ENCODE measurements at regions not wholly inside any gene's neighbourhood (a gene's known extent, or its start where the extent isn't known, plus 50 kb on each side); places are given as distances from the start of the nearest gene placed in this dataset.
"Not testable (repeated sequence)": the region's sequence is repeated elsewhere in the genome, so short reads cannot be mapped to it uniquely, and the experiment has no call there.

DNA sequence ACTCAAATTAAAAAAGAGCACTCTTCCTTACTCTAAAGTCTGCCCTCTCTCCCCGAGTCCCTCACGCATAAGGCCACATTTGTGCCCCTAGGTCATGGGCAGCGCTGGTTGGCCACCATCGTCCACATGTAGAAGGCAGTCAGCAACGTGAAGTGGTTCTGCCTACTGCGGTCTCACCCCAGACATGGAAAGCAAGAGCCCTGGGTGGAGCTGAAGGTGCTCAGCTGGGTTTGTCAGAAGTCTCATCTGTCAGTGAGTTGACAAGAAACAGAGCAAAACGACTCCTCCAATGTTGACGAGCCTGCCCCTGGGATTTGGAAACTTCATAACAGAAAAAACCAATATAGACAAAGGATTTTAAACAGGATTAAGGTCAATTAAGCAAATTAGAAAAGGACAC is 192.3 kb upstream of the PRSS58 start:
- no peak overlapping the region for H3K27ac ChIP-seq
- TF ChIP-seq, protein P1, sequence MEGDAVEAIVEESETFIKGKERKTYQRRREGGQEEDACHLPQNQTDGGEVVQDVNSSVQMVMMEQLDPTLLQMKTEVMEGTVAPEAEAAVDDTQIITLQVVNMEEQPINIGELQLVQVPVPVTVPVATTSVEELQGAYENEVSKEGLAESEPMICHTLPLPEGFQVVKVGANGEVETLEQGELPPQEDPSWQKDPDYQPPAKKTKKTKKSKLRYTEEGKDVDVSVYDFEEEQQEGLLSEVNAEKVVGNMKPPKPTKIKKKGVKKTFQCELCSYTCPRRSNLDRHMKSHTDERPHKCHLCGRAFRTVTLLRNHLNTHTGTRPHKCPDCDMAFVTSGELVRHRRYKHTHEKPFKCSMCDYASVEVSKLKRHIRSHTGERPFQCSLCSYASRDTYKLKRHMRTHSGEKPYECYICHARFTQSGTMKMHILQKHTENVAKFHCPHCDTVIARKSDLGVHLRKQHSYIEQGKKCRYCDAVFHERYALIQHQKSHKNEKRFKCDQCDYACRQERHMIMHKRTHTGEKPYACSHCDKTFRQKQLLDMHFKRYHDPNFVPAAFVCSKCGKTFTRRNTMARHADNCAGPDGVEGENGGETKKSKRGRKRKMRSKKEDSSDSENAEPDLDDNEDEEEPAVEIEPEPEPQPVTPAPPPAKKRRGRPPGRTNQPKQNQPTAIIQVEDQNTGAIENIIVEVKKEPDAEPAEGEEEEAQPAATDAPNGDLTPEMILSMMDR (IDR thresholded peaks at IDR 0.05) = no peak
- no peak for TF ChIP-seq POLR2A (IDR thresholded peaks at IDR 0.05)
- intact Hi-C loops (cut with DNase I; ENCODE audit: low total_unique reads) = no loop called here
- no peaks in the 10 kb centered on the region for H3K9me3 ChIP-seq
- H3K4me3 ChIP-seq = no peak overlapping the region
- no peak for DNase-seq
- H3K27me3 ChIP-seq = no peaks in the 10 kb centered on the region
- H3K4me1 ChIP-seq = no peaks in the 10 kb centered on the region
- no peaks in the 10 kb centered on the region for H3K36me3 ChIP-seq

DNA sequence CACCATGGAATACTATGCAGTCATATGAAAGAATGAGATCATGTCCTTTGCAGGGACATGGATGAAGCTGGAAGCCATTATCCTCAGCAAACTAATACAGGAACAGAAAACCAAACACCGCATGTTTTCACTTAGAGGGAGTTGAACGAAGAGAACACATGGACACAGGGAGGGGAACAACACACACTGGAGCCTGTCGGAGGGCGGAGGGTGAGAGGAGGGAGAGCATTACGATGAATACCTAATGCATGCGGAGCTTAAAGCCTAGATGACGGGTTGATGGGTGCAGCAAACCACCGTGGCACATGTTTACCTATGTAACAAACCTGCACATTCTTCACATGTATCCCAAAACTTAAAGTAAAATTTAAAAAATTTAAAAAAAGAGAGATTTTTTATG is 191.0 kb upstream of the PRSS58 start:
- H3K9me3 ChIP-seq; H3K36me3 ChIP-seq; H3K4me3 ChIP-seq; H3K4me1 ChIP-seq; H3K27ac ChIP-seq; DNase-seq; H3K27me3 ChIP-seq; intact Hi-C loops (cut with DNase I; ENCODE audit: low total_unique reads): not testable (repeated sequence)

DNA sequence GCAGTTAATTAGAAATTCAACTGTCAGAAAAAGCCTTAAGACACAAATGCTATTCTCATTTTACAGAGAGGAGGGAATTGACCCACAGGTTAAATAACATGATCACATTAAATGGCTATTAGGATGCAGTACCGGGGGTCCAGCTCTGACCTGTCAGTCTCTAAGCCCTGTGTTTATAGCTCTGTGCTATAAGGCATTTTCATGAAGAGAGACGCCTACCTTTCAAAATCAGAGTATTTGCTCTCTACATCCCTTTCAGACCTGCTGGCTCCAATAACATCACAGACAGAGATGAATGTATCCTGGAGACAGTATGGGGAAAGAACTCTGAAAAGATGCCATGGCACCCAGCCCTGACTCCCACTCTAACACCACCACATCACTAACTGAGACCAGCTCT is 189.9 kb upstream of the PRSS58 start:
- Histone ChIP-seq H3K27me3 (no peaks in the 10 kb centered on the region), H3K4me3 (no peak overlapping the region), H3K9me3 (no peaks in the 10 kb centered on the region), H3K36me3 (no peaks in the 10 kb centered on the region), H3K4me1 (no peaks in the 10 kb centered on the region), H3K27ac (no peak overlapping the region)
- TF ChIP-seq POLR2A (IDR thresholded peaks at IDR 0.05) = no peak
- TF ChIP-seq, protein P1 (IDR thresholded peaks at IDR 0.05) = no peak
- DNase-seq = no peak
- intact Hi-C loops (cut with DNase I; ENCODE audit: low total_unique reads) = no loop called here

DNA sequence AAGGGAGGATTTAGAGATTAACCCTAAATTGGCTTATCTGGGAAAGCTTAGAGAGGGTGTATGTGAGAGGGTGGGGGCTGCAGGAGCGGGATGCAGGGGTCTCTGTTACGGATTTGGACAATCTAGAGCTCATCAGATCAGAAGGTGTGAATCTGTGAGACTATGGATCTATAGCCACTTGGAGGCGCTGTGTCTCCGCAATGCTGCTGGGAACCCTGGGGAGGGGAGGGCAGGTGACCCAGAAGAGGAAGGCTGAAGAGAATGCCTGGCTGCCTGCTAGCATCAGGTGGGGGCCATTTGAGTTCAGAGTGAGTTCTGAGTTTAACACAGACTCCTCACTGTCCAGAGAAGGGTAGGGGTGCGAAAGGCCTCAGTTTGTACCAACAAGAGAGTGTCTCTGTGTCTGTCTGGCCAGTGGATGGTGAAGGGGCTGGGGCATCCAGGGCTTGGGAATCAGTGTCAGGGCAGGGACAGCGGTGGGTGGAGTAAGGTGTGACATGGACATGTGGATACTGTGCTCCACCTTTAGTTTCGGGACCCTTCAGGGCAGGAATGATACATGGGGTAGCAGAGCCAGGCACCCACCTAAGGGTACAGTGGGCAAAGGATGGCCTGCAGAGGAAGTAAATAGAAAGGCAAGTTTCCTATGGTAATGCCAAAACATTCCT is 187.3 kb upstream of the PRSS58 start:
- intact Hi-C loops (cut with DNase I; ENCODE audit: low total_unique reads) = no loop called here
- no peak overlapping the region for H3K4me3 ChIP-seq
- DNase-seq = no peak
- H3K9me3 ChIP-seq = no peaks in the 10 kb centered on the region
- no peak for TF ChIP-seq POLR2A (IDR thresholded peaks at IDR 0.05)
- TF ChIP-seq, protein P1 (IDR thresholded peaks at IDR 0.05) = no peak
- H3K36me3 ChIP-seq = no peaks in the 10 kb centered on the region
- no peaks in the 10 kb centered on the region for H3K27me3 ChIP-seq
- no peaks in the 10 kb centered on the region for H3K4me1 ChIP-seq
- H3K27ac ChIP-seq = no peak overlapping the region

DNA sequence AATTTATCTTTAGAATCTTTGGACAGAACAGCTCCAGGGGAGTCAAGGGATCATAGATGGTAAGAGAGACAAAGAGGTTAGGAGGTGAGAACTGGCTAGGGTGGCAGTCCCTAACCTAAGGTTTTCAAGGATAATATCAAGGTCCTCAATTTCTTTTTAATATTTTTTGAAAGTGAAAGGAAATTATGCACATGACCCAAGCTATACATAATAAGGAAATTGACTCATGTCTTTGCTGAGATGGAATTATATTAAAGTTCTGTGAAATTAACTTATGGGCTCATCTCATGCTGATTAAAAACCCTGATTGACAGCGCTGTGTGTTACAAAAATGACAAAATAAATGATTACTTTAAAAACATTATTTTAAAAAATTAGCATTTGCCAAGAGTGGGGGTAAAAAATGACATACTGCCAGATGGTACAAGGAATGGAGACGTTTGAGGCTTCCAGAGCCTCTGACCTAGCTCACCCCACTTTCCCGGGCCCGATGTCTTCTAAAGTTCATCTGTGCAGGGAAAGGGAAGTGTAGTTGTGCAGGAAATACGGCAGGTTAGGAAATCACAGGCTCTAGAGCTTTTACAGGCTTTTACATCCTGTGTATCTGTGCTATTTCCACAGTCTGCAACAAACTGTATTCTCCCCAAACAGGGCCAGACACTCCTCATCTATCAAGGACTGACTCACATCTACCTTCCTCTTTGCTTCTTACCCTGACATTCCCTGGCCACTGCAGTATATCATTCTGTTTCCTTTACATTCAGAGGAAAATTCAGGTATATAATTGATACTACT is 185.6 kb upstream of the PRSS58 start:
- no peaks in the 10 kb centered on the region for H3K27me3 ChIP-seq
- H3K36me3 ChIP-seq = no peaks in the 10 kb centered on the region
- DNase-seq = no peak
- no peaks in the 10 kb centered on the region for H3K4me1 ChIP-seq
- intact Hi-C loops (cut with DNase I; ENCODE audit: low total_unique reads) = no loop called here
- no peak for TF ChIP-seq POLR2A (IDR thresholded peaks at IDR 0.05)
- TF ChIP-seq, protein P1 (IDR thresholded peaks at IDR 0.05) = no peak
- no peak overlapping the region for H3K4me3 ChIP-seq
- H3K27ac ChIP-seq = no peak overlapping the region
- no peaks in the 10 kb centered on the region for H3K9me3 ChIP-seq
